ENCODE measurements at regions not wholly inside any gene's neighbourhood (a gene's known extent, or its start where the extent isn't known, plus 50 kb on each side); places are given as distances from the start of the nearest gene placed in this dataset.

GRCh38 chr20:48170625-48171024, 385.3 kb upstream of the SULF2 start:
- TF ChIP-seq CTCF (conservative IDR thresholded peaks at IDR 0.05) (no peak), ZFX (IDR thresholded peaks at IDR 0.05) (no peak)
- H3K27ac ChIP-seq, result no peak overlapping the region

- no peak overlapping the region for H3K27ac ChIP-seq
- no peak for TF ChIP-seq ZFX (IDR thresholded peaks at IDR 0.05)
- no peak for TF ChIP-seq CTCF (conservative IDR thresholded peaks at IDR 0.05)
Observed at GRCh38 chr20:48169650-48170225, 384.5 kb upstream of the SULF2 start.

- no peak overlapping the region for H3K27ac ChIP-seq
- TF ChIP-seq CTCF (conservative IDR thresholded peaks at IDR 0.05), result no peak
- no peak for TF ChIP-seq ZFX (IDR thresholded peaks at IDR 0.05)
Observed at GRCh38 chr20:48166082-48166835, 381.0 kb upstream of the SULF2 start.

- TF ChIP-seq CTCF (conservative IDR thresholded peaks at IDR 0.05), result no peak
- no peak for TF ChIP-seq ZFX (IDR thresholded peaks at IDR 0.05)
- no peak overlapping the region for H3K27ac ChIP-seq
Observed at GRCh38 chr20:48165401-48165685, 380.1 kb upstream of the SULF2 start.

- H3K27ac ChIP-seq, result no peak overlapping the region
- TF ChIP-seq CTCF (conservative IDR thresholded peaks at IDR 0.05) (no peak), ZFX (IDR thresholded peaks at IDR 0.05) (no peak)
Observed at GRCh38 chr20:48164566-48165400, 379.5 kb upstream of the SULF2 start.

GRCh38 chr20:48164034-48164433, 378.8 kb upstream of the SULF2 start:
- H3K27ac ChIP-seq, result no peak overlapping the region
- TF ChIP-seq CTCF (conservative IDR thresholded peaks at IDR 0.05), result no peak
- no peak for TF ChIP-seq ZFX (IDR thresholded peaks at IDR 0.05)

- TF ChIP-seq ZFX (IDR thresholded peaks at IDR 0.05), result no peak
- no peak for TF ChIP-seq CTCF (conservative IDR thresholded peaks at IDR 0.05)
- H3K27ac ChIP-seq, result no peak overlapping the region
Observed at GRCh38 chr20:48163505-48163904, 378.2 kb upstream of the SULF2 start.

Data from C4-2B (cell line).